BJ (cell line): ENCODE measurements at regions not wholly inside any gene's neighbourhood (a gene's known extent, or its start where the extent isn't known, plus 50 kb on each side); places are given as distances from the start of the nearest gene placed in this dataset.

Experiments used
- CTCF ChIA-PET: fragments of 350-600 bp; formaldehyde crosslinking; extraction: SDS; loops from one replicate; lab custom pipeline; 2021; ENCODE audit warnings: antibody characterized with exemption, inconsistent platforms; lab: Yijun Ruan, JAX
- POLR2A ChIA-PET: fragments of 300-600 bp; sonication (Branson Sonifier 250); formaldehyde crosslinking; extraction: SDS; loops from one replicate; lab custom pipeline; 2021; ENCODE audit warnings: antibody characterized with exemption; lab: Charles Lee
- DNase-seq: peaks from one replicate; pipeline ENCODE4 v3.0.0-alpha.2; 2011; ENCODE audit warnings: low read depth
- H3K27me3 ChIP-seq: 2 replicates; pipeline ENCODE4 v1.6.0; 2011; ENCODE audit warnings: low read length; ENCODE audit not compliant: control insufficient read depth, insufficient read depth
- H3K36me3 ChIP-seq: 2 replicates; pipeline ENCODE4 v1.5.1; 2011; ENCODE audit warnings: low read length; ENCODE audit not compliant: control insufficient read depth, insufficient read depth
- H3K4me3 ChIP-seq: 2 replicates; pipeline ENCODE4 v1.5.1; 2011; ENCODE audit warnings: low read depth, mild to moderate bottlenecking, control low read depth, low read length
- TF ChIP-seq, protein P1 (sequence below): IDR thresholded peaks from 2 replicates; pipeline ENCODE4 v1.5.1; 2011; ENCODE audit warnings: low read depth, mild to moderate bottlenecking, control low read depth, inconsistent platforms, low read length, moderate library complexity; ENCODE audit not compliant: insufficient read depth

DNA sequence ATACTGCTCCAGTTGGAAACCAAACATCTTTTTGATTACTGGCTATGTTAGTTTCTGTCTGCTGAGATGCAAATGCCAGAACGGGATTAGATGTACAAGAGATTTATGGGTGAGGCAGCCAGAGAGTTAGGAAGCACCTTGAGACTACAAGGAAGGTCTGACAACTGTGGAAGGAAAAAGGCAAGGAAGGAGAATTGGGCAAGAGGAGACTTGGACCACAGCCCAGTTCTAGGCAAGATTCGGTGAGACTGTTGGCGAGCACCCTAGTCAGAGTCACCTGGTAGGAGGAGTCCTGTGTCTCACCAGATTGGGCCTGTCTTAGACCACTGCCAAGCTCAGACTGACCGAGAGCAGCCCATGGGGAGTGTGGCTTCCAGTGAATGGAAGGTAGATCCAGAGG is 91.8 kb upstream of the F13A1 start:
- no peaks in the 10 kb centered on the region for H3K27me3 ChIP-seq
- DNase-seq = no peak
- ChIA-PET CTCF (no interaction called here), POLR2A (no interaction called here)
- H3K36me3 ChIP-seq = no peaks in the 10 kb centered on the region
- no peak overlapping the region for H3K4me3 ChIP-seq
- TF ChIP-seq, protein P1, sequence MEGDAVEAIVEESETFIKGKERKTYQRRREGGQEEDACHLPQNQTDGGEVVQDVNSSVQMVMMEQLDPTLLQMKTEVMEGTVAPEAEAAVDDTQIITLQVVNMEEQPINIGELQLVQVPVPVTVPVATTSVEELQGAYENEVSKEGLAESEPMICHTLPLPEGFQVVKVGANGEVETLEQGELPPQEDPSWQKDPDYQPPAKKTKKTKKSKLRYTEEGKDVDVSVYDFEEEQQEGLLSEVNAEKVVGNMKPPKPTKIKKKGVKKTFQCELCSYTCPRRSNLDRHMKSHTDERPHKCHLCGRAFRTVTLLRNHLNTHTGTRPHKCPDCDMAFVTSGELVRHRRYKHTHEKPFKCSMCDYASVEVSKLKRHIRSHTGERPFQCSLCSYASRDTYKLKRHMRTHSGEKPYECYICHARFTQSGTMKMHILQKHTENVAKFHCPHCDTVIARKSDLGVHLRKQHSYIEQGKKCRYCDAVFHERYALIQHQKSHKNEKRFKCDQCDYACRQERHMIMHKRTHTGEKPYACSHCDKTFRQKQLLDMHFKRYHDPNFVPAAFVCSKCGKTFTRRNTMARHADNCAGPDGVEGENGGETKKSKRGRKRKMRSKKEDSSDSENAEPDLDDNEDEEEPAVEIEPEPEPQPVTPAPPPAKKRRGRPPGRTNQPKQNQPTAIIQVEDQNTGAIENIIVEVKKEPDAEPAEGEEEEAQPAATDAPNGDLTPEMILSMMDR = no peak

DNA sequence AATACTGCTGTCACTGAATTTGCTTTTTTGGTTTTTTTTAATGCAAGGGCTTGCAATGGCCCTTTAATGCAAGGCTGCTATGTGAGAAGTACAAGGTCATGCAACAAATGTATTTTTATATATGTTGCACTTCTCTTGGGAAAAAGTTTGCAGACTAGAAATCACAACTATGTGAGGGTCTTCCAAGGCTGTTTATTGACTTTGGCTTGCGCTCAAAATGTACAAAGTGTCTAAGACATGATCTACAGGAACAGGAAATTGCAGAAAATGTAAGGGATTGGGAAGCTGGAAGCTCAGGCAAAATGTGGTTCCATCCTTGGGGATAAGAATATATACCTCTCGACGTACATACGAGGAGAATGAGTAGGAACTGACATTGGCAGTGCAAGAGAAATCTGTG is 92.2 kb upstream of the F13A1 start:
- CTCF ChIA-PET = no interaction called here
- Histone ChIP-seq H3K36me3 (no peaks in the 10 kb centered on the region), H3K27me3 (no peaks in the 10 kb centered on the region), H3K4me3 (no peak overlapping the region)
- DNase-seq = no peak
- TF ChIP-seq, protein P1 = no peak
- POLR2A ChIA-PET = no interaction called here

DNA sequence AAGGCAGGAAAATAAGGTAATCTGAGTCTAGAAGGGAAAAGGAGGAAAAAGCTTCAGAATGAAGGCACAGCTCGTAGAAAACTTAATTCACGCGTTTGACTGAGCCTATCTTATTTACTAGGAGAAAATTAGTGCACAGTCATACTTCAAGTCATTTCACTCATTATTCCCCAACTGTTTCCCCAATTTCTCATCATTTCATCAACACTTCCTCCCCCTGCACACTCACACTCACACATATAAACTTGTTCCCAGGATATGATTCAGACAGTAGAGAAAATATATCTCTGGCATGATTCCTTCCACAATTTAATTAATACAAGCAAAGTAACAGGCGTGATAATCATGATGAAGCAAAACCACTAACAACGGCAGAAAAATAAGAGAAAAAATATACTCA is 94.5 kb upstream of the F13A1 start:
- no peak for DNase-seq
- ChIA-PET POLR2A (no interaction called here), CTCF (no interaction called here)
- no peak overlapping the region for H3K4me3 ChIP-seq
- H3K27me3 ChIP-seq = no peaks in the 10 kb centered on the region
- TF ChIP-seq, protein P1 = no peak
- H3K36me3 ChIP-seq = no peaks in the 10 kb centered on the region

DNA sequence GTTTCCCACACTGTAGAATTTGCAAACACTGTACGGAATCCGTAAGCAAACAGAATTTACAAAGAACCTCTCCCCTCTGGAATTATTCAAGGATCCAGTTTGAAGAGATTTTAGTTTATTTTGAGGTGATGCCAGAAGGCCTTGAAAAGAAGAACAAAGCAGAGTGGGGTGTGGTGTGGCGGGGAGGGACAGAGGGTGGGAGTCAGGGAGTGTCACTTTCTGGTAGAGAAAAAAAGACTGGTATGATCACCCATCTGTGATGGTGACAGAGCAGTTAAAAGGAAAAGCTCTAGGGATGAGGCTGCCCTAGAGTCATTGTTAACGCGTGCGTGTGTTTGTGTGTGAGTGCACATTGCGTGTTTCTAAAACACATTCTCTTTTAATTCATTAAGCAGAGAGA is 97.0 kb upstream of the F13A1 start:
- Histone ChIP-seq H3K36me3 (no peaks in the 10 kb centered on the region), H3K27me3 (no peaks in the 10 kb centered on the region), H3K4me3 (no peak overlapping the region)
- ChIA-PET CTCF (no interaction called here), POLR2A (no interaction called here)
- DNase-seq = no peak
- TF ChIP-seq, protein P1 = no peak

DNA sequence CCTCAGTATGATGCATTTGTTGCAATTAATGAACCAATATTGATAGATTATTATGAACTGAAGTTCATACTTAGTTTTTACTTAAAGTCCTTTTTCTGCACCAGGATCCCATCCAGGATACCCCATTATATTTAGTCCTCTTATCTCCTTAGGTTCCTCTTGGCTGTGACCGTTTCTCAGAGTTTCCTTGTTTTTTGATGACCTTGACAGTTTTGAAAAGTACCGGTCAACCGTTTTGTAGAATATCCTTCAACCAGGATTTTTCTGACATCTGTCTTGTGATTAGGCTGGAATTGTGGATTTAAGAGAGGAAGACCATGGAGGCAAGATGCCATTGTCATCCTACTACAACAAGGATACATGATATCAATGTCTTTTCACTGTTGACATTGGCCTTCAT is 98.0 kb upstream of the F13A1 start:
- no peaks in the 10 kb centered on the region for H3K27me3 ChIP-seq
- TF ChIP-seq, protein P1 = no peak
- ChIA-PET POLR2A (no interaction called here), CTCF (no interaction called here)
- H3K4me3 ChIP-seq = no peak overlapping the region
- no peaks in the 10 kb centered on the region for H3K36me3 ChIP-seq
- no peak for DNase-seq

DNA sequence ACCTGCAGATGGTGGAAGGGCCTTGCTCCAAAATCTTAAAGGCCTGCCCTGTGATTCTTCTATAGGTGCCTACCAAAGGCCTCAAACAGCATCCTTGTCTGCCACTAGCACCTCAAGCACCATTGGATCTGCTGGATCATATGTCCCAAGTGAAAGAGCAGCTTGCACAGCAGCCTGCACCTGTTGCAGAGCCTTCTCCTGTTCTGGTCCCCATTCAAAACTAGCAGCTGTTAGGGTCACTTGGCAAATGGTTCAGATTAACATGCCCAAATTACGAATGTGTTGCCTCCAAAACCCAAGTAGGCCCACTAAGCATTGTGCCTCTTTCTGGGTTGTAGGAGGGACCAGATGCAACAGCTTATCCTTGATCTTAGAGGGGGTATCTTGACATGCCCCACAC is 99.6 kb upstream of the F13A1 start:
- CTCF ChIA-PET = no interaction called here
- Histone ChIP-seq H3K27me3 (no peaks in the 10 kb centered on the region), H3K4me3 (no peak overlapping the region), H3K36me3 (no peaks in the 10 kb centered on the region)
- POLR2A ChIA-PET = no interaction called here
- TF ChIP-seq, protein P1 = no peak
- no peak for DNase-seq
